ENCODE measurements at regions not wholly inside any gene's neighbourhood (a gene's known extent, or its start where the extent isn't known, plus 50 kb on each side); places are given as distances from the start of the nearest gene placed in this dataset.

- Histone ChIP-seq H3K27ac (no peak overlapping the region), H3K4me1 (no peaks in the 10 kb centered on the region), H3K9me3 (no peaks in the 10 kb centered on the region), H3K27me3 (no peaks in the 10 kb centered on the region), H3K36me3 (no peaks in the 10 kb centered on the region), H3K4me3 (no peak overlapping the region)
- no peak for TF ChIP-seq POLR2A (IDR thresholded peaks at IDR 0.05)
- no peak for TF ChIP-seq CTCF (IDR thresholded peaks at IDR 0.05)
- intact Hi-C loops (cut with DNase I; ENCODE audit: low total_unique reads): no loop called here
- DNase-seq: no peak
These were observed 573.5 kb downstream of the DSC3 start for GRCh38 chr18:30469091-30469490.

GRCh38 chr18:30465096-30465495 is 577.4 kb downstream of the DSC3 start:
- H3K27me3 ChIP-seq: no peaks in the 10 kb centered on the region
- H3K4me1 ChIP-seq: no peaks in the 10 kb centered on the region
- intact Hi-C loops (cut with DNase I; ENCODE audit: low total_unique reads): no loop called here
- no peaks in the 10 kb centered on the region for H3K36me3 ChIP-seq
- H3K27ac ChIP-seq: no peak overlapping the region
- H3K9me3 ChIP-seq: no peaks in the 10 kb centered on the region
- TF ChIP-seq POLR2A (IDR thresholded peaks at IDR 0.05): no peak
- TF ChIP-seq CTCF (IDR thresholded peaks at IDR 0.05): no peak
- no peak for DNase-seq
- no peak overlapping the region for H3K4me3 ChIP-seq

- Histone ChIP-seq H3K27ac (no peak overlapping the region), H3K9me3 (no peaks in the 10 kb centered on the region), H3K4me3 (no peak overlapping the region), H3K36me3 (no peaks in the 10 kb centered on the region), H3K4me1 (no peaks in the 10 kb centered on the region), H3K27me3 (no peaks in the 10 kb centered on the region)
- no peak for TF ChIP-seq CTCF (IDR thresholded peaks at IDR 0.05)
- no peak for TF ChIP-seq POLR2A (IDR thresholded peaks at IDR 0.05)
- intact Hi-C loops (cut with DNase I; ENCODE audit: low total_unique reads): no loop called here
- DNase-seq: no peak
These were observed 585.4 kb downstream of the DSC3 start for GRCh38 chr18:30457156-30457555.

GRCh38 chr18:30455741-30456140 is 586.8 kb downstream of the DSC3 start:
- intact Hi-C loops (cut with DNase I; ENCODE audit: low total_unique reads): no loop called here
- H3K4me1 ChIP-seq: no peaks in the 10 kb centered on the region
- no peaks in the 10 kb centered on the region for H3K9me3 ChIP-seq
- DNase-seq: no peak
- no peaks in the 10 kb centered on the region for H3K27me3 ChIP-seq
- no peaks in the 10 kb centered on the region for H3K36me3 ChIP-seq
- no peak for TF ChIP-seq CTCF (IDR thresholded peaks at IDR 0.05)
- TF ChIP-seq POLR2A (IDR thresholded peaks at IDR 0.05): no peak
- H3K27ac ChIP-seq: no peak overlapping the region
- no peak overlapping the region for H3K4me3 ChIP-seq

GRCh38 chr18:30454920-30455319 is 587.6 kb downstream of the DSC3 start:
- Histone ChIP-seq H3K4me3 (no peak overlapping the region), H3K27me3 (no peaks in the 10 kb centered on the region), H3K27ac (no peak overlapping the region), H3K9me3 (no peaks in the 10 kb centered on the region), H3K4me1 (no peaks in the 10 kb centered on the region), H3K36me3 (no peaks in the 10 kb centered on the region)
- DNase-seq: no peak
- TF ChIP-seq POLR2A (IDR thresholded peaks at IDR 0.05) (no peak), CTCF (IDR thresholded peaks at IDR 0.05) (no peak)
- intact Hi-C loops (cut with DNase I; ENCODE audit: low total_unique reads): no loop called here

Measured in uterus (tissue), 3 donors.